Fibroblast of pulmonary artery (primary cell): ENCODE measurements at regions not wholly inside any gene's neighbourhood (a gene's known extent, or its start where the extent isn't known, plus 50 kb on each side); places are given as distances from the start of the nearest gene placed in this dataset.
"Not testable (repeated sequence)": the region's sequence is repeated elsewhere in the genome, so short reads cannot be mapped to it uniquely, and the experiment has no call there.

ENCODE experiments used
- DNase-seq: peaks from one replicate; pipeline ENCODE4 v3.0.0-alpha.2; 2010; ENCODE audit warnings: low read depth
- H3K4me3 ChIP-seq: replicated peaks from 2 replicates; pipeline ENCODE4 v1.5.1; 2011; ENCODE audit warnings: low read depth, mild to moderate bottlenecking, control low read depth, low read length, moderate library complexity
- CTCF ChIP-seq: IDR thresholded peaks from 2 replicates; pipeline ENCODE4 v1.5.1; 2011; ENCODE audit warnings: mild to moderate bottlenecking, control low read depth, low read length, inconsistent platforms; ENCODE audit errors: missing control alignments

DNA sequence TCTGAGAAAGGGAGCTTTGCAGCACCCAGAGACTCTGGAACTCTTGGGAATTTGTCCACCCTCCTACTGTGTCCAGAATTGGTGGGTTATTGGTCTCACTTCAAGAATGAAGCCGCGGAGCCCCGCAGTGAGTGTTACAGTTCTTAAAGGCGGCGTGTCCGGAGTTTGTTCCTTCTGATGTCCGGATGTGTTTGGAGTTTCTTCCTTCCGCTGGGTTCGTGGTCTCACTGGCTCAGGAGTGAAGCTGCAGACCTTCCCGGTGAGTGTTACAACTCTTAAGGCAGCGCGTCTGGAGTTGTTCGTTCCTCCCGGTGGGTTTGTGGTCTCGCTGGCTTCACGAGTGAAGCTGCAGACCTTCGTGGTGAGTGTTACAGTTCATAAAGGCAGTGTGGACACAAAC is 824.7 kb downstream of the LRRTM4 start:
- not testable (repeated sequence) for DNase-seq, H3K4me3 ChIP-seq

GRCh38 chr2:76692908-76693307 is 829.3 kb downstream of the LRRTM4 start:
- no peak overlapping the region for H3K4me3 ChIP-seq
- no peak for TF ChIP-seq CTCF
- no peak for DNase-seq

DNA sequence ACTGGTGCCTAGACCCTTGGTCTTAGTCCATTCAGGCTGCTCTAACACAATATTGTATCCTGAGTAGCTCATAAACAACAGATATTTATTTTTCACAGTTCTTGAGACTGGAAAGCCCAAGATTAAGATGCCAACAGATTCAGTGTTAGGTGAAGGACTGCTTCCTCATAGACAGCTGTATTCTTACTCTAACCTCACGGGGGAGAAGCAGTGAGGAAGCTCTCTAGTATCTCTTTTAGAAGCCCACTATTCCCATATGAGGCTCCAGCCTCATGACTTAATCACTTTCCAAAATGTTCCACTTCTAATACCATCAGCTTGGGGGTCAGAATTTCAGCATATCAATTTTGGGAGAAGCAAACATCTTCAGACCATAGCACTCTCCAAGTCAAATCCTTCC is 833.4 kb downstream of the LRRTM4 start:
- no peak for TF ChIP-seq CTCF
- no peak for DNase-seq

GRCh38 chr2:76687923-76688322 is 834.3 kb downstream of the LRRTM4 start:
- no peak for DNase-seq
- no peak overlapping the region for H3K4me3 ChIP-seq
- no peak for TF ChIP-seq CTCF

More for the DNA sequence above, 833.4 kb downstream of the LRRTM4 start:
- no peak overlapping the region for H3K4me3 ChIP-seq

- no peak overlapping the region for H3K4me3 ChIP-seq
- no peak for DNase-seq
- TF ChIP-seq CTCF = no peak
Observed at GRCh38 chr2:76684756-76685155, 837.4 kb downstream of the LRRTM4 start.

DNA sequence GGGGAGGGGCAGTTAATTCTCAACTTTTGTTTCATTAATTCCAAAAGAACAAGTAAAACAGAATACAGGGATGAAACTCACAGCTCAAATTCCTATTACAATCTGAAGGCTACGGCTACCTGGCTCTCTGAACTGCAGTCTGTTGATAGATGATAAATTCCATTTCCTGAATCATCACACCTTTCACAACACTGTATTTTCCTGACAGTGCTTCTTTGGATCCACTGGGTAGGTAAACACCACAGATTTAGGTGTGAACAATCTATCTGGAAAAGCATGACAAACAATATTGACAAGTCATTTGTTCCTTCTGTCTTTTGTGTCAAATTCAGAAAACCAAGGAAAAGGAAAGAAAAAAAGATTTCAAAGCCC is 843.2 kb downstream of the LRRTM4 start:
- H3K4me3 ChIP-seq = no peak overlapping the region
- no peak for TF ChIP-seq CTCF
- DNase-seq = no peak

DNA sequence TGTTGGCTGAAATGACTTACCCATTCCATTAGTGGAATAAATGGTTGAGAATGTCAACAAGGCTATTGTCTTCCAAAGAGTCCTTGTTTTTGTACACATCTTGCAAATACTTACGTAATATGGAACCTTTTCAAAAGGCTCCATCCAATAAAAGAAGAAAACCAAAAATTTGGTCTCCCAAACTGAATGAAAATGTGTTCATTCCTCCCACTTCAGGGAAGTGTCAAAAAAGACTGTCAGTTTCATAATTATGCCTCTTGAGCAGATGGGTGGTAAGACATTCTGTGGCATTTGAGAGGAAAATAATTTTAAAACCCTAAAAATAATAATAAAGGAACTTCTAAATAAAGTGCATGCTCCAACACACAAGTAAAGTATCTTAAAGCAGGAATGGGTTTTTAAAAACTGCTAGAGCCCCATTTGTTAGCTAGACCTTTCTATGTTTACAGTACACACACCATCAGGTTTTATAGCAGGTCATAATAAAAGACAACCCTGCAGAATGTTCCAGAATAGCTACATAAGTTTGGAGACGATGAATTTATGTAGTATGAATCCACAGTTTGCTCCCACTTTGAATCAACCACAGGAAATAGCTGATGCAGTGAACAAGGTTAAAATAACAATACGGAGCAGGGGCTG is 843.7 kb downstream of the LRRTM4 start:
- no peak for DNase-seq
- TF ChIP-seq CTCF = no peak
- no peak overlapping the region for H3K4me3 ChIP-seq

DNA sequence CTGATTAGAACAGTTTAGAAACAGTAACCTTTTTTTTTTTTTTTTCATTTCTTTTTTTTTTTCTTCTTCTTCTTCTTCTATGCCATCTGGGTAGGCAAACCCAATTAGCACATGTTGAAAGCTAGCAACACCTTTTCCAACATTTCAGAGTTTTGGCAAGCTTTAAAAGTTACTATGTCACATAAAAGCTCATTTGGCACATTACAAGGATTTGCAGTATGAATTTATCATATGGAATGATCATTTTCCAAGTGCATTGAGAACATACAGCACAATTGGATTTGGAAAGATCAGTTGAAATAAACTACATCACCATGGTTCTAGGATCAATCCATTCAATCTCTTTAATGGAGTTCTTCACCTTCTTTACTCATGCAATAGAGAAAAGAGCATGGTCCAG is 847.0 kb downstream of the LRRTM4 start:
- no peak overlapping the region for H3K4me3 ChIP-seq
- no peak for DNase-seq
- TF ChIP-seq CTCF = no peak
